HepG2 (cell line): ENCODE measurements at regions not wholly inside any gene's neighbourhood (a gene's known extent, or its start where the extent isn't known, plus 50 kb on each side); places are given as distances from the start of the nearest gene placed in this dataset.
A peak's percentile ranks its signal among the peaks of the same experiment; 100 is the strongest.

Experiments
- CC2D1A ChIP-seq: sonication (generic); formaldehyde crosslinking; IDR thresholded peaks from 2 replicates; pipeline ENCODE4 v1.8.1; 2023; ENCODE audit warnings: mild to moderate bottlenecking, missing genetic modification reagents
- CHD2 ChIP-seq: IDR thresholded peaks from 2 replicates; pipeline ENCODE4 v1.6.1; 2011; ENCODE audit warnings: low read depth, low read length, improper control_type of control experiment
- FOXP1 ChIP-seq, 2 experiments: fragments of 450-650 bp in 1 of 2; IDR thresholded peaks; 2 replicates each; pipeline ENCODE4 v1.6.1; 2017 to 2018; ENCODE audit warnings: antibody characterized with exemption in 1 of 2
- HMGA1 ChIP-seq: sonication (generic); formaldehyde crosslinking; conservative IDR thresholded peaks from 2 replicates; pipeline ENCODE4 v1.4.0; 2020; ENCODE audit warnings: missing genetic modification reagents
- HNF4G ChIP-seq, 2 experiments: sonication (generic) in 1 of 2; formaldehyde crosslinking in 1 of 2; IDR thresholded peaks; 2 replicates each; pipeline versions ENCODE4 v1.4.0 to v1.6.1; 2011 to 2020; ENCODE audit warnings: borderline replicate concordance in 2 of 2, low read depth in 2 of 2, mild to moderate bottlenecking in 2 of 2, low read length in 1 of 2, missing genetic modification reagents in 1 of 2, moderate library complexity in 1 of 2
- MAX ChIP-seq: IDR thresholded peaks from 2 replicates; pipeline ENCODE4 v1.6.1; 2012; ENCODE audit warnings: inconsistent platforms
- POGK ChIP-seq: sonication (generic); formaldehyde crosslinking; conservative IDR thresholded peaks from 2 replicates; pipeline ENCODE4 v1.8.0; 2022; ENCODE audit warnings: mild to moderate bottlenecking, moderate library complexity, missing genetic modification reagents
- RFX1 ChIP-seq: fragments of 450-650 bp; IDR thresholded peaks from 2 replicates; pipeline ENCODE4 v1.6.1; 2017
- SP5 ChIP-seq: IDR thresholded peaks from 2 replicates; pipeline ENCODE4 v1.6.1; 2016; ENCODE audit warnings: low read depth, borderline replicate concordance
- TBX2 ChIP-seq: sonication (generic); formaldehyde crosslinking; IDR thresholded peaks from 2 replicates; pipeline ENCODE4 v1.5.0; 2020; ENCODE audit warnings: missing genetic modification reagents, mild to moderate bottlenecking, borderline replicate concordance
- TMF1 ChIP-seq: sonication (generic); formaldehyde crosslinking; IDR thresholded peaks from 2 replicates; pipeline ENCODE4 v1.8.1; 2022; ENCODE audit warnings: low read depth, missing genetic modification reagents
- ZNF264 ChIP-seq: sonication (generic); formaldehyde crosslinking; IDR thresholded peaks from 2 replicates; pipeline ENCODE4 v1.4.0; 2020; ENCODE audit warnings: missing genetic modification reagents
- ZNF34 ChIP-seq: sonication (generic); formaldehyde crosslinking; IDR thresholded peaks from 2 replicates; pipeline ENCODE4 v1.4.0; 2020; ENCODE audit warnings: mild to moderate bottlenecking, missing genetic modification reagents, borderline replicate concordance
- ZNF362 ChIP-seq: sonication (generic); formaldehyde crosslinking; IDR thresholded peaks from 2 replicates; pipeline ENCODE4 v1.4.0; 2020; ENCODE audit warnings: missing genetic modification reagents, mild to moderate bottlenecking, borderline replicate concordance
- ZNF605 ChIP-seq: sonication (generic); formaldehyde crosslinking; IDR thresholded peaks from 2 replicates; pipeline ENCODE4 v1.8.0; 2022; ENCODE audit warnings: mild to moderate bottlenecking, missing genetic modification reagents
- ZNF607 ChIP-seq: sonication (generic); formaldehyde crosslinking; IDR thresholded peaks from 2 replicates; pipeline ENCODE4 v1.5.1; 2020; ENCODE audit warnings: missing genetic modification reagents, mild to moderate bottlenecking, borderline replicate concordance
- ZXDC ChIP-seq: sonication (generic); formaldehyde crosslinking; IDR thresholded peaks from 2 replicates; pipeline ENCODE4 v1.5.0; 2020; ENCODE audit warnings: mild to moderate bottlenecking, missing genetic modification reagents
- TF ChIP-seq, protein P1 (sequence below): sonication (generic); formaldehyde crosslinking; IDR thresholded peaks from 2 replicates; pipeline ENCODE4; 2020; ENCODE audit warnings: missing genetic modification reagents, mild to moderate bottlenecking, borderline replicate concordance
- TF ChIP-seq, protein P2 (sequence below), 2 experiments: sonication (generic) in 1 of 2; formaldehyde crosslinking in 1 of 2; IDR thresholded peaks; 2 replicates each; pipeline versions ENCODE4 v1.4.0 to v1.6.1; 2018 to 2020; ENCODE audit warnings: missing genetic modification reagents in 2 of 2, borderline replicate concordance in 1 of 2, low read depth in 1 of 2, mild to moderate bottlenecking in 1 of 2, missing biosample characterization in 1 of 2

DNA sequence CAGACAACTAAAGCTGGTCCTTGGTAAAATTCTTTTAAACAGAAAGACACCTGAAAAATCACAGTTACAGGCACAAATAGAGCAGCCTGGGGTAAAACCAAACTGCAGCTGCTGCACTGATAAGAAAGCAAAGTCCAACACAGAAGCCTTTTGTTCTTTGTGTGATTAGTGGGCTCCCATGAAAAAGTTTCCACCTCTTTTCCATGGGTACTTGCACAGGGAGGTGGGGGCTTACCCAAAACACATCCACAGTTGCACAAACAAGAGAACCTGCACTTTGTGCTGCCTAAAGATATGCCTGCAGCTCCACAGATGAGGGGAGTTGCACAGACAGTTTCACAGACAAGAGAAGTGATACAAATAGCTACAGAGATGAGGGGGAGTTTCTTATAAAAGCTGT is 106.7 kb upstream of the SLC5A9 start (continued):
- TF ChIP-seq SP5 (CRISPR knock-in tag) (no peak), CC2D1A (CRISPR knock-in tag) (no peak), MAX (no peak), FOXP1 (IDR thresholded peaks at IDR 0.05) (no peak), FOXP1 (CRISPR knock-in tag; IDR thresholded peaks at IDR 0.05) (peak; percentile 8; the same call in 1 of the 2 replicates), HNF4G (IDR thresholded peaks at IDR 0.05; ENCODE audit: borderline replicate concordance, low read depth, low read length) (peak; percentile 69; the same call in 1 of the 2 replicates), HNF4G (CRISPR knock-in tag; IDR thresholded peaks at IDR 0.05; ENCODE audit: borderline replicate concordance, low read depth) (no peak), POGK (CRISPR knock-in tag) (no peak), TMF1 (no peak), ZNF607 (CRISPR knock-in tag) (no peak), ZNF264 (0 out of 2 replicates have a peak, but pooled peaks have one; percentile 56), ZNF34 (CRISPR knock-in tag) (no peak), ZNF362 (CRISPR knock-in tag) (no peak), RFX1 (no peak), ZNF605 (CRISPR knock-in tag) (no peak), CHD2 (no peak), HMGA1 (CRISPR knock-in tag) (no peak), ZXDC (CRISPR knock-in tag) (no peak), TBX2 (peak; percentile 47; the same call in 1 of the 2 replicates)
- TF ChIP-seq, protein P1, sequence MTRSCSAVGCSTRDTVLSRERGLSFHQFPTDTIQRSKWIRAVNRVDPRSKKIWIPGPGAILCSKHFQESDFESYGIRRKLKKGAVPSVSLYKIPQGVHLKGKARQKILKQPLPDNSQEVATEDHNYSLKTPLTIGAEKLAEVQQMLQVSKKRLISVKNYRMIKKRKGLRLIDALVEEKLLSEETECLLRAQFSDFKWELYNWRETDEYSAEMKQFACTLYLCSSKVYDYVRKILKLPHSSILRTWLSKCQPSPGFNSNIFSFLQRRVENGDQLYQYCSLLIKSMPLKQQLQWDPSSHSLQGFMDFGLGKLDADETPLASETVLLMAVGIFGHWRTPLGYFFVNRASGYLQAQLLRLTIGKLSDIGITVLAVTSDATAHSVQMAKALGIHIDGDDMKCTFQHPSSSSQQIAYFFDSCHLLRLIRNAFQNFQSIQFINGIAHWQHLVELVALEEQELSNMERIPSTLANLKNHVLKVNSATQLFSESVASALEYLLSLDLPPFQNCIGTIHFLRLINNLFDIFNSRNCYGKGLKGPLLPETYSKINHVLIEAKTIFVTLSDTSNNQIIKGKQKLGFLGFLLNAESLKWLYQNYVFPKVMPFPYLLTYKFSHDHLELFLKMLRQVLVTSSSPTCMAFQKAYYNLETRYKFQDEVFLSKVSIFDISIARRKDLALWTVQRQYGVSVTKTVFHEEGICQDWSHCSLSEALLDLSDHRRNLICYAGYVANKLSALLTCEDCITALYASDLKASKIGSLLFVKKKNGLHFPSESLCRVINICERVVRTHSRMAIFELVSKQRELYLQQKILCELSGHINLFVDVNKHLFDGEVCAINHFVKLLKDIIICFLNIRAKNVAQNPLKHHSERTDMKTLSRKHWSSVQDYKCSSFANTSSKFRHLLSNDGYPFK (CRISPR knock-in tag): no peak
- TF ChIP-seq, protein P2, sequence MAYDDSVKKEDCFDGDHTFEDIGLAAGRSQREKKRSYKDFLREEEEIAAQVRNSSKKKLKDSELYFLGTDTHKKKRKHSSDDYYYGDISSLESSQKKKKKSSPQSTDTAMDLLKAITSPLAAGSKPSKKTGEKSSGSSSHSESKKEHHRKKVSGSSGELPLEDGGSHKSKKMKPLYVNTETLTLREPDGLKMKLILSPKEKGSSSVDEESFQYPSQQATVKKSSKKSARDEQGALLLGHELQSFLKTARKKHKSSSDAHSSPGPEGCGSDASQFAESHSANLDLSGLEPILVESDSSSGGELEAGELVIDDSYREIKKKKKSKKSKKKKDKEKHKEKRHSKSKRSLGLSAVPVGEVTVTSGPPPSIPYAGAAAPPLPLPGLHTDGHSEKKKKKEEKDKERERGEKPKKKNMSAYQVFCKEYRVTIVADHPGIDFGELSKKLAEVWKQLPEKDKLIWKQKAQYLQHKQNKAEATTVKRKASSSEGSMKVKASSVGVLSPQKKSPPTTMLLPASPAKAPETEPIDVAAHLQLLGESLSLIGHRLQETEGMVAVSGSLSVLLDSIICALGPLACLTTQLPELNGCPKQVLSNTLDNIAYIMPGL (CRISPR knock-in tag; IDR thresholded peaks at IDR 0.05; ENCODE audit: borderline replicate concordance in 1 of 2, low read depth in 1 of 2): no peak
